Fibroblast of the aortic adventitia (primary cell): ENCODE measurements at regions not wholly inside any gene's neighbourhood (a gene's known extent, or its start where the extent isn't known, plus 50 kb on each side); places are given as distances from the start of the nearest gene placed in this dataset.

Experiments used
- DNase-seq: peaks from one replicate; pipeline ENCODE4 v3.0.0-alpha.2; 2010; ENCODE audit warnings: low read depth
- H3K4me3 ChIP-seq: 2 replicates; pipeline ENCODE4 v1.5.1; 2011; ENCODE audit warnings: low read depth, mild to moderate bottlenecking, control low read depth, low read length, moderate library complexity
- TF ChIP-seq, protein P1 (sequence below): IDR thresholded peaks from 2 replicates; pipeline ENCODE4 v1.5.1; 2011; ENCODE audit warnings: mild to moderate bottlenecking, low read length, control low read depth, inconsistent platforms; ENCODE audit not compliant: insufficient read depth

GRCh38 chr14:98385851-98386250, 886.1 kb downstream of the BCL11B start:
- H3K4me3 ChIP-seq, result no peak overlapping the region
- no peak for DNase-seq
- TF ChIP-seq, protein P1, sequence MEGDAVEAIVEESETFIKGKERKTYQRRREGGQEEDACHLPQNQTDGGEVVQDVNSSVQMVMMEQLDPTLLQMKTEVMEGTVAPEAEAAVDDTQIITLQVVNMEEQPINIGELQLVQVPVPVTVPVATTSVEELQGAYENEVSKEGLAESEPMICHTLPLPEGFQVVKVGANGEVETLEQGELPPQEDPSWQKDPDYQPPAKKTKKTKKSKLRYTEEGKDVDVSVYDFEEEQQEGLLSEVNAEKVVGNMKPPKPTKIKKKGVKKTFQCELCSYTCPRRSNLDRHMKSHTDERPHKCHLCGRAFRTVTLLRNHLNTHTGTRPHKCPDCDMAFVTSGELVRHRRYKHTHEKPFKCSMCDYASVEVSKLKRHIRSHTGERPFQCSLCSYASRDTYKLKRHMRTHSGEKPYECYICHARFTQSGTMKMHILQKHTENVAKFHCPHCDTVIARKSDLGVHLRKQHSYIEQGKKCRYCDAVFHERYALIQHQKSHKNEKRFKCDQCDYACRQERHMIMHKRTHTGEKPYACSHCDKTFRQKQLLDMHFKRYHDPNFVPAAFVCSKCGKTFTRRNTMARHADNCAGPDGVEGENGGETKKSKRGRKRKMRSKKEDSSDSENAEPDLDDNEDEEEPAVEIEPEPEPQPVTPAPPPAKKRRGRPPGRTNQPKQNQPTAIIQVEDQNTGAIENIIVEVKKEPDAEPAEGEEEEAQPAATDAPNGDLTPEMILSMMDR, result no peak

GRCh38 chr14:98391061-98391460, 880.9 kb downstream of the BCL11B start:
- no peak for DNase-seq
- H3K4me3 ChIP-seq, result no peak overlapping the region
- TF ChIP-seq, protein P1, result no peak

DNA sequence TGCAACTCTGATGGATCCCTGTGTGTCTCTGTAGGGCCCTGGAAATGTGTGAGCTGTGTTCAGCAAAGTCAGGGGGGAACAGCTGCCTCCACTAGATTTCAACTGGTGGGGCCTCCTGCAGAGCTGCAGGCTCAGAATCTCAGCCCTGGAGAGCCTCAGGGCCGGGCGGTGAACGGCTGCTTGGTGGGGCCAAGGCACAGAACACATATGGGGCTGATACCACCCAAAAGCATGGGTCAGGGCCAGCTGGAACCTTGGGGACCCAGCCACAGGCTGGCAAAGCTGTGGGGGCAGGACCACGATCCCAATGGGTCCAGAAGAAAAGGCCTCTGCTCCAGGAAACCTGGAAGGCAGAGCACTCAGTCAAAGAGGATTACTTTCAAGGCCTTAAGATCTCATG, 878.5 kb downstream of the BCL11B start:
- H3K4me3 ChIP-seq, result no peak overlapping the region
- TF ChIP-seq, protein P1, result no peak
- DNase-seq, result no peak

GRCh38 chr14:98404811-98405210, 867.2 kb downstream of the BCL11B start:
- no peak overlapping the region for H3K4me3 ChIP-seq
- DNase-seq, result no peak
- TF ChIP-seq, protein P1, result no peak

GRCh38 chr14:98408024-98408555, 863.9 kb downstream of the BCL11B start:
- no peak for DNase-seq
- H3K4me3 ChIP-seq, result no peak overlapping the region

GRCh38 chr14:98408713-98409112, 863.3 kb downstream of the BCL11B start:
- no peak overlapping the region for H3K4me3 ChIP-seq
- TF ChIP-seq, protein P1, result no peak
- no peak for DNase-seq

More at GRCh38 chr14:98408024-98408555, 863.9 kb downstream of the BCL11B start:
- TF ChIP-seq, protein P1, result no peak

DNA sequence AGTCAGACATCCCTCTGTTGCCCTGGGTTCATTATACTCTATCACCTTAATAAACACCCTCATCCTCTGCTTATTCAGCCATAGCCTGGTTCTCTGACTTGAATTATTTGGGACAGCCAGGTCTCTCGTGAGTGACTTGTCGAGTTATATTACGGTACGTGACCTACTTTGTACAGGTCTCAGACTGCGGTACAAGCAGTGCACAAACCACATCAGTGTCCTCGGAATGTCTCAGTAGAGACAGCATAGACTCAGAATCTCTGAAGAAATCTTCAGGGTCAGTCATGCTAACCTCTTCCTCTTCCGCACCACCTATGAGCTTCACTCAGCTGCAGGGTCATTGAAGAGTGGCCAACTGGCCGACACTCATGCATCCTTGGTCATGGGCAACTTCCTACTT, 860.8 kb downstream of the BCL11B start:
- no peak overlapping the region for H3K4me3 ChIP-seq
- TF ChIP-seq, protein P1, result no peak
- DNase-seq, result no peak
